HG03139 (cell line): ENCODE measurements at regions not wholly inside any gene's neighbourhood (a gene's known extent, or its start where the extent isn't known, plus 50 kb on each side); places are given as distances from the start of the nearest gene placed in this dataset.
"Not testable (repeated sequence)": the region's sequence is repeated elsewhere in the genome, so short reads cannot be mapped to it uniquely, and the experiment has no call there.

Experiments
- ATAC-seq: cut with Tn5 transposase; IDR thresholded peaks from one replicate; pipeline ENCODE4 v1.9.1; 2021; ENCODE audit not compliant: unreplicated experiment

- no peak for ATAC-seq
Measured at GRCh38 chr1:188476606-188477005, 1647.9 kb downstream of the PLA2G4A start.

DNA sequence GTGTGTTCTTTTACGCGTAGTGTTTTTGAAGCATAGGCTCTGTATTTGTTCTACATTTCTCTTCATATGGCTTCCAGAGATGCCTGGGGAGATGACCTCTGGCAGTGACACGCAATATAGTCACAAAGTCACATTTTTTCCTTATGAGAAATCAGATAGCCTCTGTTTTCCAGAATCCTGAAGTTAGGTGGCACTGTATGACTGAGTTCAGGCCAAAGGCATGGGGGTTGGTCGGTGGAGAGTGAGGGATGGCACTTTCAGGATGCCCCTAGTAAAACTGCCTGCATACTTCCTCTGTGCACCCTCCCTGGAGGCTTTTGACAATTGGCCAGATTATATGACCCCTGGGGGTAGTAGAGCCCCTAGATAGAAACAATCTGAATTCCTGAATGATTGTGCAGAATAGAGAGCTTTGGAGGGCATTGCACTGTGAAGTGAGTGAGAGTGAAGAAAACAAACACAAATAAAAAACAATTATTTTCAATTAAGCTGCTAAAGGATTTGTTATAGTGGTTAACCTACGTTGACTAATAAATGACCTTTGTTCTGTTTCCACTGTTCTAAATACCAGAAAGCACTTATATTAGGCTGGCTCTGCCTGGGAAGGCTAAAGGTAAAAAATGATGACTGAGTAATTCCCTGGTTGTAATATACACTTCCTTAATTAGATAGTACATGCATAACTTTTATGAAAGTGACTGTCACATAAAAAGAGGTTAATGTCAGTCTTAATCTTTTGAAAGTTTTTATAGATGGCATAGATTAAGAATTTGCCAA is 1660.8 kb downstream of the PLA2G4A start:
- no peak for ATAC-seq

DNA sequence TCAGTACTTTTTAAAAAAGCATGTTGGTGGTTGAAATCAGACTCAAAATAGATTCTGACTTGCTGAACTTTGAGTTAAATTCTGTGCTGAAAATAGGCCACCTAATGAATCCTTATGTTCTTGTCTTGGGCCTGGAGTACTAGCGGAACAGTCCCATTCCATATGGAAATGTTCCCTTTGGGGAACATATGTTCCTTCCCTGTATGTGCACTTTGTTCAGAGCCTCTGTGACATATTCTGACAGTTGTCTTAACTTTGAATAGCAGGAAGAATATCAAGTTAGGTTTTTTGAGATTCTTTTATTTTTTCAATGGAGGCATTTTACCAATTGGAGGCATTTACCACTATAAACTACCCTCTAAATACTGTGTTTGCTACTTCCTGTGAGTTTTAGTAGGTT is 1667.8 kb downstream of the PLA2G4A start:
- ATAC-seq, result no peak

DNA sequence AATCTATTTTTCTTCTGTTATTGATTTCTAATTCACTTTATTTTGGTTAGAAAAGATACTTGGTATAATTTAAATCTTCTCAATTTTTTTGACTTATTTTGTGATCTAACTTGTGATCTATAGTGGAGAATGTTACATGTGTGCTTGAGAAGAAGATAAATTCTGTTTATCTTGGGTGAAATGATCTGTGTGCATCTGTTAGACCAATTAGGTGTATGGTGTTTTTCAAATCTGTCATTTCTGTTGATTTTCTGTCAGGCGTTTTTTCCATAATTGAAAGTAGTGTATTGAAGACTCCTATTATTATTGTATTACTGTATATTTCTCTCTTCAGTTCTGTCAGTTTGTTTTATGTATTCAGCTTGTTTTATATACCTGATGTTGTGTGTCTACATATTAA is 1668.3 kb downstream of the PLA2G4A start:
- ATAC-seq, result no peak

- no peak for ATAC-seq
Measured at GRCh38 chr1:188499690-188500089, 1670.9 kb downstream of the PLA2G4A start.

DNA sequence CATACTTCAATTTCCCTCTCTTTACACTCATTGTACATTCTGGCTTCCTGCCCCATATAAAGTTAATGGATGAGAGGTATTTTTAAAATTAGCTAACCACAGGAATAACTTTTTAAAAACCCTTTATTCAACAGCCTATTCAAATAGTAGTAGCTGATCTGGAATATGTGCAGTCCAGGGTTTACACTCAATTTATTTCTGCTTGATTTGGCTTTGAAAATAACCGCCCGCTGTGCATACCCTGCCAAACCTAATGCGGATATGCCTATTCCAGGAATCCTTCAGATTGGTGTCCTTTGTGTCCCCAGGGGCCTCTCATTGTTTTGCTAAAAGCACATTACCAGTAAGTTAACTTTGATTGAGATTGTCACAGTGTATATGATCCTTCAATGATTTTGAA is 1686.2 kb downstream of the PLA2G4A start:
- ATAC-seq, result no peak

- no peak for ATAC-seq
Measured at GRCh38 chr1:188517139-188517538, 1688.4 kb downstream of the PLA2G4A start.

GRCh38 chr1:188551176-188551575 is 1722.4 kb downstream of the PLA2G4A start:
- no peak for ATAC-seq

- ATAC-seq, result no peak
Measured at GRCh38 chr1:188557053-188557452, 1728.3 kb downstream of the PLA2G4A start.

DNA sequence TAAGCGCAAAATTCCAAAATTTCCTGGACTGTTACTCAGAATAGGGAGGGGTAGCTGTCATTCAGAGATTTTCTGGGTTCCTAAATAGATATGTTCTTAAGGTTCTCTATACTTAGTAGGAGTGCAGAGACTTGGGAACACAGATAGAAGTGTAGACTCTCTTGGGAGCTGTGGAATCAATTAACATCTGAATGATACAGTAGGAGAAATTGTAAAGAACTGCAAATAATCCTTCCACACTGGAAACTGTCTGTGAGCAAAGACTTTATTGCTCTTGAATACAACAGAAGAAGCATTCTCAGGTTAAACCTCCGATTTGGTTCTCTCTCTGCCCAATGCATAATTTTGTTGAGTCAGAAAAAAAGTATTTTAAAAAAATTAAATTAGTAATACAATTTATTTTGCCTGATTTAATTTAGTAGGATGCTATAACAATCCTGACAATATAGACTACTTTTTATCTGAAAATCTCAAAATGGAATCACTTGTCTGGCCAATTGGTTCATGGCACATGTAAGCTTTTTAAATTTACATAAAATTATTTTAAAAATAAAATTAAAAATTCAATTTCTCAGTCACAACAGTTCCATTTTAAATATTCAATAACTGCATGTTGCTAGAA is 1754.3 kb downstream of the PLA2G4A start:
- no peak for ATAC-seq

DNA sequence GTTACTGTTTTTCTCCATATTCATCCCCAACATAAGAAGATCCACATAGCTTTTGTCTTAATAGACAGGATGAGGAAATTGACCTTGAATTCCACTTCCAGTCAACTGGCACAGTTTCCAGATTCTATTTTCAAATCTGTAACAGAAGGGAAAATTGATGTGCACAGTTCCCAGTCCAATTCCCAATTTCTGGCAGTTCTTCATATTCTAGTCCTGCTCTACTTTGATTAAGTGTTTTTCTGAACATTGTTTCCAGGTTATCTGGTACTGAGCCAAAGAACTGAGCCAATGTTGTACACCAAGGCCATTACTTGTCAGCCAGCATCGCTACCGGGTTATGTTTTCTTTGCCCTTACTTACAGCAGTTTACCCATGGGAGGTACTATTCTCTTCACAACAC is 1755.4 kb downstream of the PLA2G4A start:
- no peak for ATAC-seq

GRCh38 chr1:188590641-188591040 is 1761.9 kb downstream of the PLA2G4A start:
- ATAC-seq, result no peak

- no peak for ATAC-seq
Measured at GRCh38 chr1:188594542-188595235, 1765.9 kb downstream of the PLA2G4A start.

DNA sequence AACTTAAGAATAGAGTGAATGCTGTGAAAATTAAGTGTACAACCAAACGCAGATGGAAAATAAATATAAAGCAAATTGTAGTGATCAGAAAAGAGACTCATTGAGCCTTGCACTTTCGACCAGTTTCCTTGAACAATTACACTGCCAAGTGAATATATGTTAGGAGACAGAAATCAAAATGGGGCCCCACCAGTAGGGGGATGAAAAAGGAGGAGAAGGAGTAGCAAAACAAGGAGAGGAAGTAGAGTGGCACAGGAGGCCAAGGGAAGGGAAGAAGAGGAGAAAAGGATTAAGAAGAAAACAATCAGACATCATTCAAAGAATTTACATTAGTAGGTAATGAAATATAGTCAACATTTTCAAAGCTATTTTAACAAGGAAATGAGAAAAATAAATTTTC is 1770.6 kb downstream of the PLA2G4A start:
- ATAC-seq, result no peak

DNA sequence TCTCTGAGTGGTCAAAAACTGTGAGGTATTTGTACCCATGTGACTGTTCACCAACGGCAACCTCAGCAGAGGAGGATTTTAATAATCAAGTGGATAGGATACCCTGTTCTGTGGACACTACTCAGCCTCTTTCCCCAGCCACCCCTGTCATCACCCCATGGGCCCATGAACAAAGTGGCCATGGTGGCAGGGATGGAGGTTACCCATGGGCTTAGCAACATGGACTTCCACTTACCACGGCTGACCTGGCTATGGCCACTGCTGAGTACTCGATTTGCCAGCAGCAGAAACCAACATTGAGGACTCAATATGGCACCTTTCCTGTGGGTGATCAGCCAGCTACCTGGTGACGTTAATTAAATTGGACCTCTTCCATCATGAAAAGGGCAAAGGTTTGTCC is 1782.7 kb downstream of the PLA2G4A start:
- no peak for ATAC-seq

DNA sequence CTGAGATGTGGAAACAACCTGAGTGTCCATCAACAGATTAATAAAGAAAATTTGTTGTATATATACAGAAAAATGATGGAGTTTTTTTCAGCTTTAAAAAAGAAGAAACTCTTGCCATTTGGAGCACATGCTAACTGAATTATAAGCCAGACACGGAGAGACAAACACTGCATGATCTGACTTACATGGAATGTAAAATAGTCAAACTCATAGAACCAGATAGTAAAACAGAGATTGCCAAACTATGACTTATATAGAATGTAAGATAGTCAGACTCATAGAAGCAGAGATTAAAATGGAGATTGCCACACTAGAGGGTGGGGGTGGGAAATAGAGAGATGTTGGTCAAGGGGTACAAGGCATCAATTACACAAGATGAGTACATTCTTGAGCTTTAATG is 1786.6 kb downstream of the PLA2G4A start:
- no peak for ATAC-seq

GRCh38 chr1:188620236-188620635 is 1791.5 kb downstream of the PLA2G4A start:
- no peak for ATAC-seq

DNA sequence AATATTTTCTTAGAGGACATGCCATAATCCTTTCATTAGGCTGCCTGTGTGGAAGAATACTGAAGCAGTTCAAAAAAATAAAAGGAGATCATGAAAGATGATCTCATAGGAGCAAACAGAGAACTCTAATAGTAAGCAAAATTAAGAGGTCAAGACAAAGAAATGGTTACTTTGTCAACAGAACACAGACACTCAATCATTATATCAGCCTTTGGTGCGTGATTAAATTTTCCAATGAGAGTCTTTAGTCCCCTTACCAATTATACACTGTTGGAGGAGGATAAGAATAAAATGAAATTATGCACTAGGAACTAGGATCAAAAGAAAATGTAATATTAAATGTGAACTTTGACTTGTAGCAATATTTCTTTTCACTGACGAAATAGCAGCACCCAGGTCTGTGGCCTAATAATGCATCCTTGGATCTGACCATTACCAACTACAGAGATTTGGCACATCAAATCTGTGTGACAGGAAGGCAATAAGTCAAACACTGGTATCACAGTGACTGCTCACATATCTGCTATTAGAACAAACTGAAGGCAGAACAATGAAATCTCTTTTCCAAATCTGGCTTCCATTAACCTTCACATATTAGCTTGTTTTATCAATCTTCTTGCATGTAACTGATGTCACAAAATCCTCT is 1812.9 kb downstream of the PLA2G4A start:
- no peak for ATAC-seq

GRCh38 chr1:188642704-188643103 is 1814.0 kb downstream of the PLA2G4A start:
- ATAC-seq, result no peak

GRCh38 chr1:188652678-188653077 is 1823.9 kb downstream of the PLA2G4A start:
- ATAC-seq, result no peak

GRCh38 chr1:188655966-188656365 is 1821.7 kb downstream of the BRINP3 start:
- ATAC-seq, result not testable (repeated sequence)

DNA sequence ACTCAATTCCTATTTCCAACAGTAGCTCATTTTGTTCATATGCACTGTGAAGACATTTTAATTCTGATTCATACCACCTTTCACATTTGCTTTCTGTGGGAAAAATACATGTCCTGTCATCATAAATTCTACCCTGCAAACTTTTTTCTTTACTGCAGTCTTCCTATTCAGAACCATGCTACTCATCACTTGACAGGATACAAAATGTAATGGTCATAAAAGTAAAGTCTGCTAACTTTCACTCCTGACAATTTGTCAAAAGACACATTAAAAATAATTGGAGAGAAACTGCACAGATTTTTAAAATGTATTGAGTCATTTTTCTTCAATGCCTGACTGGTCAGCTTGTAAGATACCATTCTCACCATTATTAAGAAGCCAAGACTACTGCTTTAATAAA is 1817.1 kb downstream of the BRINP3 start:
- no peak for ATAC-seq
